Mucosa of descending colon (tissue), 3 donors: ENCODE measurements at regions not wholly inside any gene's neighbourhood (a gene's known extent, or its start where the extent isn't known, plus 50 kb on each side); places are given as distances from the start of the nearest gene placed in this dataset.

Experiments used
- ATAC-seq: fragments of 200-7000 bp; cut with Tn5 transposase; one replicate; pipeline ENCODE4 v1.9.1; 2020; ENCODE audit warnings: mild to moderate bottlenecking, moderate library complexity
- DNase-seq, 3 donors: peaks; one replicate each; pipeline ENCODE4 v3.0.0-alpha.2; 2020
- H3K36me3 ChIP-seq: fragments of 200-600 bp; one replicate; pipeline ENCODE4 v1.8.0; 2021; ENCODE audit warnings: low read depth, mild to moderate bottlenecking
- H3K4me1 ChIP-seq: fragments of 200-600 bp; one replicate; pipeline ENCODE4 v1.8.0; 2021; ENCODE audit warnings: low read depth, mild to moderate bottlenecking
- H3K4me3 ChIP-seq: fragments of 200-600 bp; one replicate; pipeline ENCODE4 v1.8.0; 2021; ENCODE audit warnings: mild to moderate bottlenecking
- H3K9me3 ChIP-seq: fragments of 200-600 bp; one replicate; pipeline ENCODE4 v1.8.0; 2021; ENCODE audit warnings: mild to moderate bottlenecking
- intact Hi-C, 2 donors: fragments of 100-400 bp; cut with DNase I in 1 of 2; cut with micrococcal nuclease in 1 of 2; formaldehyde crosslinking; loops; one replicate each; pipeline versions ENCODE4 v1.11.0 to v1.11.1; 2022; cut with DNase I, micrococcal nuclease
- TF ChIP-seq, protein P1 (sequence below): fragments of 200-600 bp; IDR thresholded peaks from one replicate; pipeline ENCODE4 v1.8.0; 2022; ENCODE audit warnings: antibody characterized with exemption, mild to moderate bottlenecking
- donor health status: DM: no; HTN: no; CAD: no; lungs with moderate emphysema.
- donor health status: DM: no; HTN: no; CAD: no.
- donor health status: DM: no; HTN: yes; CAD: no.

DNA sequence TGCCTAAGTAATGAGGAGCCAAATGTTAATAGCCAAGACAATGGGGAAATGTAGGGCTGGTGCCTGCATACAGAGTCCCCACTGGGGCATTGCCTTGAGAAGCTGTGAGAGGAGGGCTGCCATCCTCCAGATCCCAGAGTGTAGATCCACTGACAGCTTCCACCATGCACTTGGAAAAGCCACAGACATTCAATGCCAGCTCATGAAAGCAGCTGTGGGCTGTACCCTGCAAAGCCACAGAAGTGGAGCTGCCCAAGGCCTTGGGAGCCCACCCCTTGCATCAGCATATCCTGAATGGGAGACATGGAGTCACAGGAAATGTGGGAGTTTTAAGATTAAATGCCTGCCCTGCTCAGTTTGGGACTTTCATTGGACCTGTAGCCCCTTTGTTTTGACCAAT lies 244.7 kb downstream of the BTG1 start:
- ATAC-seq (no peak), DNase-seq (no peak)
- Histone ChIP-seq H3K9me3 (no peaks in the 10 kb centered on the region), H3K4me1 (no peaks in the 10 kb centered on the region), H3K36me3 (no peaks in the 10 kb centered on the region), H3K4me3 (no peak overlapping the region)
- TF ChIP-seq, protein P1, sequence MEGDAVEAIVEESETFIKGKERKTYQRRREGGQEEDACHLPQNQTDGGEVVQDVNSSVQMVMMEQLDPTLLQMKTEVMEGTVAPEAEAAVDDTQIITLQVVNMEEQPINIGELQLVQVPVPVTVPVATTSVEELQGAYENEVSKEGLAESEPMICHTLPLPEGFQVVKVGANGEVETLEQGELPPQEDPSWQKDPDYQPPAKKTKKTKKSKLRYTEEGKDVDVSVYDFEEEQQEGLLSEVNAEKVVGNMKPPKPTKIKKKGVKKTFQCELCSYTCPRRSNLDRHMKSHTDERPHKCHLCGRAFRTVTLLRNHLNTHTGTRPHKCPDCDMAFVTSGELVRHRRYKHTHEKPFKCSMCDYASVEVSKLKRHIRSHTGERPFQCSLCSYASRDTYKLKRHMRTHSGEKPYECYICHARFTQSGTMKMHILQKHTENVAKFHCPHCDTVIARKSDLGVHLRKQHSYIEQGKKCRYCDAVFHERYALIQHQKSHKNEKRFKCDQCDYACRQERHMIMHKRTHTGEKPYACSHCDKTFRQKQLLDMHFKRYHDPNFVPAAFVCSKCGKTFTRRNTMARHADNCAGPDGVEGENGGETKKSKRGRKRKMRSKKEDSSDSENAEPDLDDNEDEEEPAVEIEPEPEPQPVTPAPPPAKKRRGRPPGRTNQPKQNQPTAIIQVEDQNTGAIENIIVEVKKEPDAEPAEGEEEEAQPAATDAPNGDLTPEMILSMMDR = no peak
- intact Hi-C loops = no loop called here

DNA sequence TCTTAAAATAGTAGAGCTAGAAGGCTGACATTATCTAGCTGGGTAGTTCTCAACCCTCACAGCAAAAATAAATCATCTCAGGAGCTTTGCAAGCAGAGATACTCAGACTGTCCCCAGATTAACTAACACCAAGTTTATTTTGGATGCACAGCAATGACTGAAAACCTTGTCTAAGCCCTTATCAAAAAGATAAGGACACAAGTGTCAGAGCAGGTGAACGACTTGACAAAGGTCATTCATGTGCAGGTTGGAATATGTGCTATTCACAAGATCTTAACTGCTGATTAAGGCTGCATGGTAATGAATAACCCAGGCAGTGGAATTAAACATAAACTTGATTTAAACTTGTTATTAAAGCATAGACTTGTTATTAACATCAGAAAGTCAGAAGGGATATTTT lies 246.6 kb downstream of the BTG1 start:
- DNase-seq (no peak), ATAC-seq (peak; percentile 80)
- no peaks in the 10 kb centered on the region for H3K36me3 ChIP-seq
- TF ChIP-seq, protein P1 = no peak
- no peaks in the 10 kb centered on the region for H3K9me3 ChIP-seq
- intact Hi-C loops = no loop called here
- no peaks in the 10 kb centered on the region for H3K4me1 ChIP-seq
- no peak overlapping the region for H3K4me3 ChIP-seq

DNA sequence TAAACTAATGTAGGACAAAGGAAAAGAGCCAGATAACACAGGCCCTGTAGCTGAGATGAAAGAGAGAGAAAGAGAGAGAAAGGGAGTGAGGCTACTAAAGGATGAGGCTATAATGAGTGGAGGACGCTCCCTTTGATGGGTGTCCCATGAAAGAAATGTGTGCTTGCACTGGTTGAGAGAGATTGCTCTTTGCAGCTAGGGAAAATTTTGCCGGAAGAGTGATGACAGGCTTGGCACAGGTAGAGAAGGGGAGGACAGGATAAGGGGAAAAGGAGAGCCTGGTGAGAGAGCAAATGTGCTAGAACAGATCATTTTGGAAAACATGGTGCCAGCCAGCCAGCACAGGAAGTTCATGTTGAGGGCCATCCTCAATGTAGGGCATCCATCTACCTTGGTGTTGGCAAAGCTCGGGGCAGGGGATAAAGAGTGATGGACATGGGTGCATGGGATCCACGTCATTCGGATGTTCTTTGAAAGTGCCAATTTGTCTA lies 248.6 kb downstream of the BTG1 start:
- Histone ChIP-seq H3K36me3 (no peaks in the 10 kb centered on the region), H3K9me3 (no peaks in the 10 kb centered on the region), H3K4me1 (no peaks in the 10 kb centered on the region), H3K4me3 (no peak overlapping the region)
- intact Hi-C loops = no loop called here
- ATAC-seq = no peak
- TF ChIP-seq, protein P1 = no peak
- no peak for DNase-seq

DNA sequence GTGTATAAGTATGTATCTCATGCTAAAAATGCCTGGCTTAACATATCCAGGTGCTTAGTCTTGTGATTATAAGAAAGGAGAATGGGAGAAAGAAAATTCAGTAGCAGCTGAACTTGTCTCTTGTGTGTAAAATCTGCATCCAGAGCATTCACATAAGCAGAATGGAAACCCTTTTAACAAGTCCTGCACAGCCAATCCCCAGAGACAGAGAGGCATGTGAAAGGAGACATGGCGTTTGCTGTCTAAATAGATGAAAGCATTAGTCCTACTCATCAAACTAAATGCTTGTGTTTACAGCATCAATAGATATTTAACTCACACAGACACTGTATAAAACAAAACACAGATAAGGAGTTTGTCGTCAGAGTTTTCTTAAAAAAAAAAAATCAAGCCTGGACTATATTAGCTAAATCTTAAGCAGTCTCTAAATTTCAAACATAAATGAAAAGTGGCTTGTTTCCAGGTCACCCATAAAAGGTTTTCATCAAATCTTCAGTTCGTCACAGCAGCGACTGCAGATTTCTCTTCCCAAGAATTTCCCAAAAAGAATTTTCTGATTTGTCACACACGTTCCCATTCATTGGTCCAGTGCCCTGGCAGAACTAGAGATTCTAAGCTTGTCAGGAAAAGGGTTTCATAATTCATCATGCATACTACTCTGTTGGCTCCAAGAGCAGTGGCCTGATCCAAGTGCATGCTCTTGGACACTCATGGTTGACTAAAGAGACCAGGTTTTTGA lies 249.2 kb downstream of the BTG1 start:
- ATAC-seq (no peak), DNase-seq (no peak)
- Histone ChIP-seq H3K9me3 (no peaks in the 10 kb centered on the region), H3K4me1 (no peaks in the 10 kb centered on the region), H3K4me3 (no peak overlapping the region), H3K36me3 (no peaks in the 10 kb centered on the region)
- intact Hi-C loops = no loop called here
- TF ChIP-seq, protein P1 = no peak

DNA sequence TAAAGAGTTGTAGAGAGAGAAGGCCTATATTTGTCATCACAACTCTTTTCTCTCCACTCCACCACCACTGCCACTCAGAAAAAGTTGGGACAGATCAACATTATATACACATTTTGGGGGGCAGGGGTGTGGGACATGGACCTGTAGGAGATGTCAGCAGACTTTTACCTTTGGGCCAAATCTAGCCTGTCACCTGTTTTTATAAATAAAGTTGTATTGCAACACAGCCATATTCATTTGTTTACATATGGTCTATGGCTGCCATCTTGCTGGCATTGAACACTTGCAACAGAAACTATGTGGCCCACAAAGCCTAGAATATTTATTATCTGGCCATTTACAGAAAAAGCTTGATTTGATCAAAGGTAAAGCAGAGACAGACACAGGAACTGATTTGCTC lies 250.7 kb downstream of the BTG1 start:
- TF ChIP-seq, protein P1 = no peak
- H3K4me1 ChIP-seq = no peaks in the 10 kb centered on the region
- intact Hi-C loops = no loop called here
- no peak overlapping the region for H3K4me3 ChIP-seq
- ATAC-seq (no peak), DNase-seq (no peak)
- no peaks in the 10 kb centered on the region for H3K36me3 ChIP-seq
- no peaks in the 10 kb centered on the region for H3K9me3 ChIP-seq

DNA sequence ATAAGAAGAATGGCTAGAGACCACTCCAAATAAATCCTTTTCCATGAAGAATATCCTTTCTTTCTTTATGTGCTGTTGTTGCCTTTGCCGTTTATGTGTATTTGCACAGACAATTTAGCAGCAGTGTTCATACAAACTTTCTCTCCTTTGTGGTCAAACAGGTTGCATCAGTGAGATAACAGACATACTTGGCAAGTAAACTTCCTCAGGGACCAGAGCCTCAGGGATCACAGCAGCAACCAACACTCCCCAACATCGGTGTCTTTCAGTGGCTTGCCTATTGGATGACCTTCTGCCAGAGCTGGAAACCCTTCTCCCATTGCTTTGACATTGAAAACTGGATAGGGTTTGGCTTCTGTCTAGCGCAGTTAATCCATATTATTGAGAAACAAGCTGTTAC lies 252.2 kb downstream of the BTG1 start:
- ATAC-seq = no peak
- no peaks in the 10 kb centered on the region for H3K4me1 ChIP-seq
- no peaks in the 10 kb centered on the region for H3K9me3 ChIP-seq
- DNase-seq = no peak
- TF ChIP-seq, protein P1 = no peak
- no peak overlapping the region for H3K4me3 ChIP-seq
- intact Hi-C loops = no loop called here
- H3K36me3 ChIP-seq = no peaks in the 10 kb centered on the region
